NCI-H2227 (cell line): ENCODE measurements at regions not wholly inside any gene's neighbourhood (a gene's known extent, or its start where the extent isn't known, plus 50 kb on each side); places are given as distances from the start of the nearest gene placed in this dataset.

ENCODE experiments used
- DNase-seq: peaks from one replicate; lab custom pipeline; 2025; ENCODE audit not compliant: unreplicated experiment; lab: John Stamatoyannopoulos, UW

DNA sequence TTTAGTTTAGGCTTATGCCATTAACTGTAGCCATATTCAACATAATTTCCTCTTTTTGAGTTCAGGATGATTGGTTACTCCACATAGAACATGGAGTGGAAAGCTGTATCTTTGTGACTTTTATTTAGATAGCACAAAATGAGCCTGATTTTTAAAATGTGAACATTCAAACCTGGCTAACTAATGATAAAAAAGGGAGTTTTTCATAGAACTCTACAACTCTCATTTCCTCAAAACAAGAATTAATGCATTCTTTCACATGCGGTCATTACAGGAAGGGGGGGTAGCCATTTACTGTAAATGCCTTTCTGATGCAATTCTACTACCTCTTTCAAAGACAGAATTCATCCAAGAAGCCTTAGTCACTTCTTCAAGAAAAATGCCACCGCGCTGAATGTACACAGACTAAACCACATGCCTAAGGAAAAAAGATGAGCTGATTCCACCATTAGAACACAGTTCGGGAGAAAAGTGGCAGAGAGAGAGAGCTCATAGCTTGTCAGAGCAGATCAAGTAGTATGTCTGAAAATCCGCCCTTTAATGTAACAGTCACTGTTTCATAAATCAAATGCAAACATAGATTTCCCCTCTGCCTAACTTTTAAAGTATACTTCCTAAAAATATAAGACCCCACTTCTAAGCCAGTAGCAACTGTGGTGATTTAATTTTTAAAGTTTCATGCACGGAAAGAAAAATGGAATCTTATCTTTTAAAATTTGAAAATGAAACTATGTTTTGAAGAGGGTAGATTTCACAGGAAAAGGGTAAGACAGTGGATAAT, 226.4 kb upstream of the KLF14 start:
- DNase-seq, result no peak

DNA sequence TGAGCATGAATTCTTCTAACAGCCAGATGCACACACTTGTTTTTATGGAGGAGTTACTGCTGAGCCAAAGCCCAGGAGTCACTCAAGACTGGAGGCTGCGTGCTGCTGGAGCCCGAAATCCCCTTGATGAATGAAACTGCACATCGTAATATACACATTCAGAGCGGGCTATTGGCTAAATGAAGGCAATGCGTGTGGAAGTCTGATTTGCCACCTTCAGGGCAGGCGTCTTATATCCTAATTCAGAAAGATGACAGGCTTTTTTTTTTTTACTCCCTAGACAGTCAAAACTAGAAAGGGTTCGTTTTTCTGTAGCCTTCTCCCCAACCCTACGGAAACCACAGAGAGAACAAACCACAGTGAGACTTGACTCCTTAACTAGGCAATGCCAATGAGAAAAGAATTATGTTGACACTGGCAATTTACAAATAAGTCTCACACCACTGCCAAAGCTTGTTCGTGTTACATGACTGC, 227.2 kb upstream of the KLF14 start:
- no peak for DNase-seq

- DNase-seq, result no peak
Measured at GRCh38 chr7:130962109-130962508, 228.1 kb upstream of the KLF14 start.

DNA sequence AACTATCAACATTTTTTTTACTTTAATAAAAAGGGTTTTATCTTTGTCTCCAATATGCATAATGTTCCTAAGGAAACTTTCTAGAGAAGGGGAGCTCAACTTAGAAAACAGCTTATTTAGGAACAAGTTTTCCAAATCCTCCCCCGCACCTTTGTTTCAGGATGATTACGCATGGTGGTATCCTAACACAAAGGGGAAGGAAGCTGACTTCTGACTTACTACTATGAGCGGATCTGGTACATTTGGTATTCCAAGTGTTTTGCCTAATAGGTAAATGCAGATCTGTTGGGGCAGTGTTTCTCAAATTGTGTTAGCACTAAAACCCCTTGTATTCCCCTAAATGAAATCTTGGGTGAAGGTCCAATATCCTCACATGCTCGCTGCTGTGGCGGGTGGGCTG, 229.3 kb upstream of the KLF14 start:
- DNase-seq, result no peak

DNA sequence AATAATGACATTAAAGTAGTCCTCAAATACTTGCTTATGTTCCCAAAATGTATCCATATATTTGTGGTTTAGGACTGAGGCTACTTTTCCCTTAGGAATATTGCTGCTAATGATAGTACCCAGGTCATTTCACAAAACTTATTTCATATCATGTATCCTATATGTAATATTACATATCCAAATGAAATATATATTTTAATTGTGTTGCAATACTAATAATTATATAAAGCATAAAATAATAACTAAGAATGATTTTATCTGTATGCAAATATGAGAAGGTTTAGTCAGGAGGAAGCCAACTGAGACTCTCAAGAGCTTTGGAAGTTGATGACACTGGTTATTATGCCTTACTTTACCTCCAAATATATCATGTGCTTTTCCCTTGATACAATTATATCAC, 231.5 kb upstream of the KLF14 start:
- DNase-seq, result no peak

DNA sequence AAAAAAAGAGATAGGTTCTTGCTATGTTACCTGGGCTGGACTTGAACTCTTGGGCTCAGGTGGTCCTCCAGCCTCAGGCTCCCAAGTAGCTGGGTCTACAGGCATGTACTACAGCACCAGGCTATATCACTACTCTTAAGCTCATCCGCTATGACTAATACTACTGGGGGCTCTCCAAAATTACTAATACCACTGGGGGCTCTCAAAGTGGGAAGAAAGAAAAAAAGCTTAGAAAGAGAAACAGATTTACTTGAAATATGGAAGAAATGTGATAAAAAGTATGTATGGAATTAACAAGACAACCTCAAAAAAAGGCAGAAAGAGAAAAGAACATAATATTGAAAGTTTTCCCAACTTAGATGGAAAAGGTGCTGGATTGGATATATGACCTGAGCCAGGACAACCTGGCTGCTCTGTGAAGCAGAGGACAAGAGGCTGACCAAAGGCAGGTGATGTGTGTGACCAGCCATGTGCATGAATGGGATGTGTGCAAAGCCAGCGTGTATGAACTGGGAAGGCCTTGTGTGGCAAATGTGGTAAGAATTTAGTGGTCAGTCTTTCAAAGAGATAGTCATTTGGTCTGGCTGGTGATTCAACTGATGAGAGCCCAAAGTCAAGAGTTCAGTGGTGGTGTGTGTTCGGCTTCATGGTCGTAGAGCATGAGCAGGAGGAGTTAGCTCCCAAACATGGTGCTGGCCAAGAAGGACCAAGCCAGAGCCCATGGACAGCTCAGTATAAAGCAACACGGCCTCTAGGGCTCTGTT, 232.4 kb upstream of the KLF14 start:
- DNase-seq, result no peak

GRCh38 chr7:130970196-130970595, 236.2 kb upstream of the KLF14 start:
- no peak for DNase-seq

GRCh38 chr7:130970696-130971095, 236.7 kb upstream of the KLF14 start:
- DNase-seq, result no peak

DNA sequence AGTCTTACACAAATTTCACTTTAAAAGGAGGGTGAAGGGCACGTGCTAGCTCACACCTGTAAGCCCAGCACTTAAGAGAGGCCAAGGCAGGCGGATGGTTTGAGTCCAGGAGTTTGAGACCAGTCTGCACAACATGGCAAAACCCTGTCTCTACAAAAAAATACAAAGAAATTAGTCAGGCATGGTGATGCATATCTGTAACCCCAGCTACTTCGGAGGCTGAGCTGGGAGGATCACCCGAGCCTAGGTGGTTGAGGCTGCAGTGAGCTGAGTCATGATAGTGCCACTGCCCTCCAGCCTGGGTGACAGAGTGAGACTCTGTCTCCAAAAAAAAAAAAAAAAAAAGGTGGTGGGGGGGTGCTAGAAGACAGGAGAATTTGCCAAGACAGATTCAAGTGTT, 237.3 kb upstream of the KLF14 start:
- DNase-seq, result no peak

- no peak for DNase-seq
Measured at GRCh38 chr7:130972201-130972600, 238.2 kb upstream of the KLF14 start.

DNA sequence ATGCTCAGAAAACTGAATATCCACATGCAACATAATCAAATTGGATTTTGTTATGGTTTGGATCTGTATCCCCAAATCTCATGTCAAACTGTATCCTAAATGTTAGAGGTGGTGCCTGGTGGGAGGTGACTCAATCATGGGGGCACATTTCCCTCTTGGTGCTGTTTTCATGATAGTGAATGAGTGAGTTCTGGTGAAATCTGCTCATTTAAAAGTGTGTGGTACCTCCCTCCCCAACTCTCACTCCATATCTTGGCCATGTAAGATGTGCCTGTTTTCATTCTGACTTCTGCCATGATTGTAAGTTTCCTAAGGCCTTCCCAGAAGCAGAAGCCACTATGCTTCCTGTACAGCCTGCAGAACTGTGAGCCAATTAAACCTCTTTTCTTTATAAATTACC, 239.6 kb upstream of the KLF14 start:
- no peak for DNase-seq

GRCh38 chr7:130974169-130974568, 240.2 kb upstream of the KLF14 start:
- DNase-seq, result no peak

DNA sequence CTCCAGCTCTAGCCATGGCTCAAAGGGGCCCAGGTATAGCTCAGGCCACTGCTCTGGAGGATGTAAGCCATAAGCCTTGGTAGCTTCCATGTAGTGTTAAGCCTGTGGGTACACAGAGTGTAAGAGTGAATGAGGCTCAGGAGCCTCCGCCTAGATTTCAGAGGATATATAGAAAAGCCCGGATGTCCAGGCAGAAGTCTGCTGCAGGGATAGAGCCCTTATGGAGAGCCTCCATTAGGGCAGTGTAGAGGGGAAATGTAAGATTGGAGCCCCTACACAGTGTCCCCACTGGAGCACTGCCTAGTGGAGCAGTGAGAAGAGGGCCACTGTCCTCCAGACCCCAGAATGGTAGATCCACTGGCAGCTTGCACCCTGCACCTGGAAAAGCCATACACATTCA, 240.8 kb upstream of the KLF14 start:
- no peak for DNase-seq

GRCh38 chr7:130975731-130976130, 241.7 kb upstream of the KLF14 start:
- DNase-seq, result no peak

GRCh38 chr7:130982160-130982638, 248.2 kb upstream of the KLF14 start:
- DNase-seq, result peak; percentile 53

DNA sequence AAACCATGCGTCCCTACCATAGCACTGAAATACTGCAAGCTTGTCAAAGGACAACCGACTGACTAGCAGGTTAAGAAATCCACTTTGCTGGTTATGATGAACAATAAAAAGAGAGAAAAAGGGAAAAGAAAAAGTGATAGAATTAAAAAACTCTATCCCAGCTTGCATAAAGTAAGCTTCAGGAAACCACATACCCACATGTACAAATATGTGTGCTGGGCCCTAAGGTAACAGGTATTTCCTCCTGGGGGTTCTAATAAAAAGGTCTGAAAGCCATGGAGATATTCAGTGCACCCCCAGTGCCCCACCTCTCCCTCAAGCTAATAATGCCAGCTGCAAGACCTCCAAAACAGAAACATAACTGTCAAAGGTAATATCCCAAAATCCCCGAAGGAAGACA, 248.6 kb upstream of the KLF14 start:
- no peak for DNase-seq

GRCh38 chr7:130985361-130985760, 251.4 kb upstream of the KLF14 start:
- no peak for DNase-seq

GRCh38 chr7:130986261-130986690, 252.3 kb upstream of the KLF14 start:
- DNase-seq, result no peak

DNA sequence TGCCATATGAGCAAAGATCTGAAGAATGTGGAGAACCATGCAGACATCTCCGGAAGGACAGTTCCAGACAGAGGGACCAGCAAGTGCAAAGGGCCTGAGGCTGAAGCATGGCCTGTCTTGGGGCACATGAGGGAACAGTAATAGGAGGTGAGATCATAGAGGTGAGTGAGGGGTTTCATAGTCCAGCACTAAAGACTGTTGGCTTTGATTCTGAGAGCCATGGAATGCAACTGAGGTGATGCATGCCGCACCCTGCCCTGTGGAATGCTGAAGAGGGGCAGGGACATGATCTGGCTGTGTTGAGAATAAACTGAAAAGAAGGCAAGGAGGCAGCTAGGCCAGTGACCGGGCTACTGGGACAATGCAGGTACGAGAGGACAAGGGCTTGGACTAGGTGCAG, 253.1 kb upstream of the KLF14 start:
- no peak for DNase-seq

DNA sequence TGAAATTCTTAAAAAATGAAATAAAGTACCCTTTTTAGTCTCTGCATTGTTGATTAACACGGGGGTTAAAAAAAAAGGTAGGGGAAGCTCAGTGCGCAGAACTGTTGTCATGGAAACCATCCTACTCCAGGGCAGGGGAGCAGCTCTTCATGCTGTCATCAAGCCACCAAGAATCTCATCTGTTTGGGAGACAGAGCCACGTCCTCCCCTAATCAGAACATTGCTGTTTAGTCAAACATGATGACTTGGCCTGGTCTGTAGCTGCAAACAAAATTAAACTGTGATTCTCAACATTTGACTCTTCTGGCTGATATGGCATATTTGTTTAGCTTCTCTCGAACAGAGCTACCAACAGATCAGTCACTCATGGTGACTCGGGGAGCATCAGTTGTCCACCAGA, 254.4 kb upstream of the KLF14 start:
- peak; percentile 75 for DNase-seq

GRCh38 chr7:130989101-130989795, 255.2 kb upstream of the KLF14 start:
- no peak for DNase-seq
